ENCODE measurements at regions not wholly inside any gene's neighbourhood (a gene's known extent, or its start where the extent isn't known, plus 50 kb on each side); places are given as distances from the start of the nearest gene placed in this dataset.
"Not testable (repeated sequence)": the region's sequence is repeated elsewhere in the genome, so short reads cannot be mapped to it uniquely, and the experiment has no call there.

GRCh38 chr2:763766-764525 is 86.7 kb upstream of the TMEM18 start:
- no peak for DNase-seq (ENCODE audit: low spot score)

GRCh38 chr2:762646-763045 is 85.4 kb upstream of the TMEM18 start:
- no peak for DNase-seq (ENCODE audit: low spot score)

- DNase-seq (ENCODE audit: low spot score) = no peak
Measured at GRCh38 chr2:761384-761783, 84.2 kb upstream of the TMEM18 start.

GRCh38 chr2:760001-760400 is 82.8 kb upstream of the TMEM18 start:
- no peak for DNase-seq (ENCODE audit: low spot score)

GRCh38 chr2:758073-758820 is 81.0 kb upstream of the TMEM18 start:
- DNase-seq (ENCODE audit: low spot score) = no peak

GRCh38 chr2:753123-753522 is 75.9 kb upstream of the TMEM18 start:
- no peak for DNase-seq (ENCODE audit: low spot score)

- no peak for DNase-seq (ENCODE audit: low spot score)
Measured at GRCh38 chr2:751474-751873, 74.3 kb upstream of the TMEM18 start.

GRCh38 chr2:750628-751027 is 73.4 kb upstream of the TMEM18 start:
- DNase-seq (ENCODE audit: low spot score) = no peak

GRCh38 chr2:747762-748351 is 70.7 kb upstream of the TMEM18 start:
- no peak for DNase-seq (ENCODE audit: low spot score)

- no peak for DNase-seq (ENCODE audit: low spot score)
Measured at GRCh38 chr2:746697-747096, 69.5 kb upstream of the TMEM18 start.

- no peak for DNase-seq (ENCODE audit: low spot score)
Measured at GRCh38 chr2:744088-744487, 66.9 kb upstream of the TMEM18 start.

GRCh38 chr2:742221-742620 is 65.0 kb upstream of the TMEM18 start:
- no peak for DNase-seq (ENCODE audit: low spot score)

GRCh38 chr2:741195-741496 is 63.9 kb upstream of the TMEM18 start:
- no peak for DNase-seq (ENCODE audit: low spot score)

- not testable (repeated sequence) for DNase-seq (ENCODE audit: low spot score)
Measured at GRCh38 chr2:740322-741194, 63.4 kb upstream of the TMEM18 start.

- DNase-seq (ENCODE audit: low spot score) = not testable (repeated sequence)
Measured at GRCh38 chr2:739864-740321, 62.7 kb upstream of the TMEM18 start.

GRCh38 chr2:736939-737338 is 59.7 kb upstream of the TMEM18 start:
- no peak for DNase-seq (ENCODE audit: low spot score)

GRCh38 chr2:735670-736218 is 58.5 kb upstream of the TMEM18 start:
- no peak for DNase-seq (ENCODE audit: low spot score)

- DNase-seq (ENCODE audit: low spot score) = no peak
Measured at GRCh38 chr2:734496-734895, 57.3 kb upstream of the TMEM18 start.

GRCh38 chr2:733495-733894 is 56.3 kb upstream of the TMEM18 start:
- DNase-seq (ENCODE audit: low spot score) = no peak

- no peak for DNase-seq (ENCODE audit: low spot score)
Measured at GRCh38 chr2:733001-733400, 55.8 kb upstream of the TMEM18 start.

- DNase-seq (ENCODE audit: low spot score) = no peak
Measured at GRCh38 chr2:731711-732110, 54.5 kb upstream of the TMEM18 start.
